GM12874 (cell line): ENCODE measurements at regions not wholly inside any gene's neighbourhood (a gene's known extent, or its start where the extent isn't known, plus 50 kb on each side); places are given as distances from the start of the nearest gene placed in this dataset.

Experiments used
- CTCF ChIP-seq: IDR thresholded peaks from 2 replicates; pipeline ENCODE4 v1.5.1; 2011; ENCODE audit warnings: low read depth, mild to moderate bottlenecking, control low read depth, low read length, moderate library complexity; ENCODE audit not compliant: insufficient read depth

DNA sequence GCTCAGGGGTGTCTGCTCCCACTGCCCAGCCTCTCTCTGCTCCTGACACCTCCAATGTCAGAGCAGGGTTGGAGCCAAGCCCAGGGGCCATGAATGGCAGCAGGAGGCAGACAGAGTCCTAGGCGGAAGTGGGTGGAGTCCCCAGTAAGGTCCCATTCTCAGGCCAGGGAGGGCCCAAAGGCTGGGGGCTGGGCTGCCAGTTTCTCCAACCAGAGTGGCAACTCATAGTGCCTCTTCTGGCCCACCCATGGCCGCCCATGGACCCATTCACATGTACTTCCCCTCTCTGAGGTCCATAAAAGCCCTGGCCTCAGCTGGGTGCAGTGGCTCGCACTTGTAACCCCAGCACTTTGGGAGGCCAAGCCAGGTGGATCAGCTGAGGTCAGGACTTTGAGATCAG, 261.8 kb upstream of the TNC start:
- TF ChIP-seq CTCF, result no peak

DNA sequence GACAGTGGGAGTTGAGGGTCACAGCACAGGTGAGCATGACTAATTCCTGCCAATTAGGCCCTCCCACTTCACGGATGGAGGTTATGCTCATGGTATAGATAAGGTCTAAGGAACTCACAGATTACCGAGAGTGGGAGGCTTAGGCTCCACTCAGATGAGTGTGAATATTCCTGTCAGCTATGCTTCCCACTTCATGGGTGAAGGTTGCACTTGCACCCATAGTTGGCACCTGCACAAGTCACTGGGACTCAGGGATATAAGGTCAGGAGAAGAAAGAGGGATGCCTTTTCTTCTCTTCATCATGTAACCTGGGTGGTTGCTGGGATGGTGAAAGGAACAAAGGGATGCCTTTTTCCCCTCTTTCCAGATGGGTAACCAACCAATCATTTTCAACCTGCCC, 264.9 kb upstream of the TNC start:
- no peak for TF ChIP-seq CTCF

- no peak for TF ChIP-seq CTCF
These were observed 267.6 kb upstream of the TNC start for GRCh38 chr9:115385383-115386122.

GRCh38 chr9:115386963-115387770, 269.2 kb upstream of the TNC start:
- no peak for TF ChIP-seq CTCF

DNA sequence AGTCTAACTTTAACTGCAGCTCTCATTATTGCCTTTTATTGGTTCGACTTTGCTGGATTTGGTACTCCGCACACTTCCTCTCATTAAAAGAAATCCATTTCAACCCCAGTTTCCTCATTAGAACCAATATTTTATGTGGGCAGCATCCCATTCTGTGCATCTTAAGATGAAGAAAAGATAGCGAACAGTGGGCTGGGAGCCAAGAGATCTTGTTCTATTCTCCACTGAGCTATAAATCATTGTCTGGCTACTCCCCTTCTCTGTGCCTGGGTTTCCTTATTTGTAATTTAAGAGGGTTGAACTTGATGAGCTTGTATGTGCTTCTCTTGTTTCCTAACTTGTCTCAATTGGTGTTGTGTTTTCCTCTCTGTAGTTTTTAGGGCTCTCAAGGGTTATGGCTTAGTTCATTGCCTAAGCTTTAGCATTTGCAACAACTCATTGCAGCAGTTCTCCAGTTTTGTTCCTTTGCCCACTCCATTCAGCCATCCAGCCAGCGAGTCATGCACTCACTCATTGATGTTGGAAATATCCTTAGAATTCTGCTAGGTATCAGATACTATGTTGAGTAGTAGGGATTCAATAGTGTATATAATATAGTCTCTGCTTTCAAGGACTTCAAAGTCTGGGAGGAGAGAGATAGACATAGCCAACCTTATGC, 273.3 kb upstream of the TNC start:
- no peak for TF ChIP-seq CTCF

DNA sequence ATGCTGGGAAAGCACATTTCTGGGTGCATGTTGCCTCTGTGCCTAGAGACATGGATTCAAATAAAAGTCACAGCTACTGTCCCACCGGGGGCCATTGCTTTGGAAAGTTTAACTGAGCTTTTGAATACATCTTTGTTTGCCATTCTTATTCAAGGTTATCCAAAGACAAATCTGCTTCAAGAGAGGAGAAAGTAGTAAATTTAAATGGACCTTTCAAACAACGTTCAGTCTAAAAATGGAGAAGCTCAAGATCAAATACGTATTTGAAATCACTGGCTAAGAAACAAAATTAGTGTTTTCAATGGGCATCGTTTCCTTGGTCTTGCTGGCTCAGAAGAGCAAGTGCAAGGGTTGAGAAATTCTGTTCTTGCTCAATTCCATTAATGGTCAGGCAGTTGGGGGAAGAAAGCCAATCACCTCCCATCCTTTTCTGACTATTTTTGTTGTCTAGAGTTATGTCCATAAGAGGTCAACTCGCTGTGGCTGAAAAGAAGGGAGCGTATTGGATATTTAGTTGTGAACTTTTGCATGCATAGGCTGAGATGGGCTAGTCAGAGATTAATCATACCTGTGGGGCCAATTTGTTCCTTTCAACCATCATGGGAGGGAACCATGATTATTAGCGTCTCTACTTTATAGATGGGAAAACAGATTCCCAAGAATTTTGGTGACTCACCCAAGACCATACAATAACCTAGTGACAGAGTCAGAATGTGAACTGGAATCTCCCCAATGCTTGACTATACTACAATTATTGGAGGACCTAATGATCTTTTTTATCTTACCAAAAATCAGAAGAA, 276.2 kb upstream of the TNC start:
- no peak for TF ChIP-seq CTCF
